ENCODE measurements at regions not wholly inside any gene's neighbourhood (a gene's known extent, or its start where the extent isn't known, plus 50 kb on each side); places are given as distances from the start of the nearest gene placed in this dataset.

- intact Hi-C loops (cut with DNase I), result no loop called here
- H3K27ac ChIP-seq, result no peak overlapping the region
- no peaks in the 10 kb centered on the region for H3K27me3 ChIP-seq
- H3K4me1 ChIP-seq (replicated peaks in 1 of 2), result no peaks in the 10 kb centered on the region
- H3K9me3 ChIP-seq (replicated peaks in 1 of 3), result no peaks in the 10 kb centered on the region
- TF ChIP-seq POLR2A (IDR thresholded peaks at IDR 0.05) (no peak), CTCF (IDR thresholded peaks at IDR 0.05) (no peak)
- H3K4me3 ChIP-seq, result no peak overlapping the region
- H3K36me3 ChIP-seq (replicated peaks in 1 of 2), result no peaks in the 10 kb centered on the region
- 74 to 83% (median 82%) methylated on average over 4 of the region's 4 CpGs for WGBS, 4 donors
- DNase-seq, result no peak
These were observed 334.6 kb upstream of the PPARGC1A start for GRCh38 chr4:24224446-24224845.

GRCh38 chr4:24219209-24219608 is 329.4 kb upstream of the PPARGC1A start:
- H3K27me3 ChIP-seq, result no peaks in the 10 kb centered on the region
- H3K4me1 ChIP-seq (replicated peaks in 1 of 2), result no peaks in the 10 kb centered on the region
- TF ChIP-seq POLR2A (IDR thresholded peaks at IDR 0.05), result no peak
- no peak for TF ChIP-seq CTCF (IDR thresholded peaks at IDR 0.05)
- H3K4me3 ChIP-seq, result no peak overlapping the region
- peak in 1 of 7 donors; percentile 53 for DNase-seq
- no peaks in the 10 kb centered on the region for H3K9me3 ChIP-seq (replicated peaks in 1 of 3)
- intact Hi-C loops (cut with DNase I), result no loop called here
- 39 to 54% (median 40%) methylated on average over 8 of the region's 8 CpGs for WGBS, 4 donors
- H3K36me3 ChIP-seq (replicated peaks in 1 of 2), result no peaks in the 10 kb centered on the region
- no peak overlapping the region for H3K27ac ChIP-seq

- Histone ChIP-seq H3K27ac (no peak overlapping the region), H3K4me1 (replicated peaks in 1 of 2) (no peaks in the 10 kb centered on the region), H3K9me3 (replicated peaks in 1 of 3) (no peaks in the 10 kb centered on the region), H3K36me3 (replicated peaks in 1 of 2) (no peaks in the 10 kb centered on the region), H3K4me3 (no peak overlapping the region), H3K27me3 (no peaks in the 10 kb centered on the region)
- intact Hi-C loops (cut with DNase I), result no loop called here
- DNase-seq, result no peak
- TF ChIP-seq CTCF (IDR thresholded peaks at IDR 0.05) (no peak), POLR2A (IDR thresholded peaks at IDR 0.05) (no peak)
These were observed 328.7 kb upstream of the PPARGC1A start for GRCh38 chr4:24218566-24218965.

GRCh38 chr4:24214796-24215195 is 324.9 kb upstream of the PPARGC1A start:
- Histone ChIP-seq H3K27ac (no peak overlapping the region), H3K4me1 (replicated peaks in 1 of 2) (no peaks in the 10 kb centered on the region), H3K36me3 (replicated peaks in 1 of 2) (no peaks in the 10 kb centered on the region), H3K9me3 (replicated peaks in 1 of 3) (no peaks in the 10 kb centered on the region), H3K4me3 (no peak overlapping the region), H3K27me3 (no peaks in the 10 kb centered on the region)
- DNase-seq, result no peak
- WGBS, 4 donors, result 57 to 71% (median 70%) methylated on average over 3 of the region's 3 CpGs
- intact Hi-C loops (cut with DNase I), result no loop called here
- no peak for TF ChIP-seq CTCF (IDR thresholded peaks at IDR 0.05)
- no peak for TF ChIP-seq POLR2A (IDR thresholded peaks at IDR 0.05)
